ENCODE measurements at regions not wholly inside any gene's neighbourhood (a gene's known extent, or its start where the extent isn't known, plus 50 kb on each side); places are given as distances from the start of the nearest gene placed in this dataset.
"Not testable (repeated sequence)": the region's sequence is repeated elsewhere in the genome, so short reads cannot be mapped to it uniquely, and the experiment has no call there.

- H3K4me2 ChIP-seq: no peak overlapping the region
- no peak overlapping the region for H2AFZ ChIP-seq (ENCODE audit: low read depth)
- no peaks in the 10 kb centered on the region for H3F3A ChIP-seq (replicated peaks; ENCODE audit: insufficient read depth)
- no peak overlapping the region for H3K27ac ChIP-seq (ENCODE audit: low read depth in 2 of 2, low read length in 1 of 2)
- H3K9me2 ChIP-seq: no peaks in the 10 kb centered on the region
- peak; percentile 12 for DNase-seq
- TF ChIP-seq EP300 (IDR thresholded peaks at IDR 0.05; ENCODE audit: borderline replicate concordance in 1 of 2, low read depth in 1 of 2, low read length in 1 of 2) (no peak), ELF1 (IDR thresholded peaks at IDR 0.05) (no peak), SIN3A (IDR thresholded peaks at IDR 0.05; ENCODE audit: borderline replicate concordance, low read depth, low read length) (no peak), GABPA (IDR thresholded peaks at IDR 0.05; ENCODE audit: low read depth) (no peak), MXI1 (IDR thresholded peaks at IDR 0.05; ENCODE audit: low read depth, low read length) (no peak), NFIC (IDR thresholded peaks at IDR 0.05; ENCODE audit: borderline replicate concordance) (no peak), NRF1 (IDR thresholded peaks at IDR 0.05; ENCODE audit: low read depth, low read length) (no peak), JUND (IDR thresholded peaks at IDR 0.05) (no peak), SMC3 (IDR thresholded peaks at IDR 0.05; ENCODE audit: low read depth, low read length) (no peak)
- TF ChIP-seq, protein P1, sequence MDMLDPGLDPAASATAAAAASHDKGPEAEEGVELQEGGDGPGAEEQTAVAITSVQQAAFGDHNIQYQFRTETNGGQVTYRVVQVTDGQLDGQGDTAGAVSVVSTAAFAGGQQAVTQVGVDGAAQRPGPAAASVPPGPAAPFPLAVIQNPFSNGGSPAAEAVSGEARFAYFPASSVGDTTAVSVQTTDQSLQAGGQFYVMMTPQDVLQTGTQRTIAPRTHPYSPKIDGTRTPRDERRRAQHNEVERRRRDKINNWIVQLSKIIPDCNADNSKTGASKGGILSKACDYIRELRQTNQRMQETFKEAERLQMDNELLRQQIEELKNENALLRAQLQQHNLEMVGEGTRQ (IDR thresholded peaks at IDR 0.05; ENCODE audit: borderline replicate concordance, low read depth, low read length): no peak
- TF ChIP-seq, protein P2, sequence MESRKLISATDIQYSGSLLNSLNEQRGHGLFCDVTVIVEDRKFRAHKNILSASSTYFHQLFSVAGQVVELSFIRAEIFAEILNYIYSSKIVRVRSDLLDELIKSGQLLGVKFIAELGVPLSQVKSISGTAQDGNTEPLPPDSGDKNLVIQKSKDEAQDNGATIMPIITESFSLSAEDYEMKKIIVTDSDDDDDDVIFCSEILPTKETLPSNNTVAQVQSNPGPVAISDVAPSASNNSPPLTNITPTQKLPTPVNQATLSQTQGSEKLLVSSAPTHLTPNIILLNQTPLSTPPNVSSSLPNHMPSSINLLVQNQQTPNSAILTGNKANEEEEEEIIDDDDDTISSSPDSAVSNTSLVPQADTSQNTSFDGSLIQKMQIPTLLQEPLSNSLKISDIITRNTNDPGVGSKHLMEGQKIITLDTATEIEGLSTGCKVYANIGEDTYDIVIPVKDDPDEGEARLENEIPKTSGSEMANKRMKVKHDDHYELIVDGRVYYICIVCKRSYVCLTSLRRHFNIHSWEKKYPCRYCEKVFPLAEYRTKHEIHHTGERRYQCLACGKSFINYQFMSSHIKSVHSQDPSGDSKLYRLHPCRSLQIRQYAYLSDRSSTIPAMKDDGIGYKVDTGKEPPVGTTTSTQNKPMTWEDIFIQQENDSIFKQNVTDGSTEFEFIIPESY (IDR thresholded peaks at IDR 0.05; ENCODE audit: borderline replicate concordance, low read depth): no peak
- ChIA-PET POLR2A (no interaction called here), CTCF (interaction anchor here (1.6 kb wide), 1 partner anchor 11 kb away, joined by 6 read pairs; no protein-coding TSS in a partner anchor)
- no peaks in the 10 kb centered on the region for H4K20me1 ChIP-seq (ENCODE audit: insufficient read depth)
- H3K9ac ChIP-seq: no peak overlapping the region
- H3K4me1 ChIP-seq (ENCODE audit: control insufficient read depth in 1 of 2, insufficient read depth in 2 of 2, low read depth in 1 of 2, low read length in 1 of 2): no peaks in the 10 kb centered on the region
- H3K79me2 ChIP-seq (ENCODE audit: insufficient read depth): no peaks in the 10 kb centered on the region
- H3K4me3 ChIP-seq (ENCODE audit: low read depth in 2 of 2, low read length in 1 of 2): no peak overlapping the region
- no peaks in the 10 kb centered on the region for H3K36me3 ChIP-seq (replicated peaks in 1 of 2; ENCODE audit: control insufficient read depth in 1 of 2, insufficient read depth in 2 of 2, low read length in 1 of 2)
- no peaks in the 10 kb centered on the region for H3K27me3 ChIP-seq (ENCODE audit: insufficient read depth)
- no peaks in the 10 kb centered on the region for H3K9me3 ChIP-seq
Observed at GRCh38 chr14:49249022-49249421, 337.2 kb downstream of the RPS29 start.

- H3F3A ChIP-seq (replicated peaks; ENCODE audit: insufficient read depth); H2AFZ ChIP-seq (ENCODE audit: low read depth); H3K9me3 ChIP-seq; POLR2A ChIA-PET; CTCF ChIA-PET; H3K9ac ChIP-seq; H3K4me2 ChIP-seq; H3K36me3 ChIP-seq (replicated peaks in 1 of 2; ENCODE audit: control insufficient read depth in 1 of 2, insufficient read depth in 2 of 2, low read length in 1 of 2); H3K4me3 ChIP-seq (ENCODE audit: low read depth in 2 of 2, low read length in 1 of 2); H3K27me3 ChIP-seq (ENCODE audit: insufficient read depth); H3K79me2 ChIP-seq (ENCODE audit: insufficient read depth); H3K4me1 ChIP-seq (ENCODE audit: control insufficient read depth in 1 of 2, insufficient read depth in 2 of 2, low read depth in 1 of 2, low read length in 1 of 2); H4K20me1 ChIP-seq (ENCODE audit: insufficient read depth); H3K9me2 ChIP-seq; H3K27ac ChIP-seq (ENCODE audit: low read depth in 2 of 2, low read length in 1 of 2); DNase-seq: not testable (repeated sequence)
- WGBS (ENCODE audit: low lambda C conversion rate): 13% methylated on average over 4 of the region's 5 CpGs
Observed at GRCh38 chr14:49243777-49244176, 342.4 kb downstream of the RPS29 start.

- TF ChIP-seq GATA2 (CRISPR knock-in tag; IDR thresholded peaks at IDR 0.05) (no peak), POLR2AphosphoS5 (IDR thresholded peaks at IDR 0.05; ENCODE audit: low read depth, low read length) (no peak), MXI1 (IDR thresholded peaks at IDR 0.05; ENCODE audit: low read depth, low read length) (no peak), RXRA (IDR thresholded peaks at IDR 0.05; ENCODE audit: borderline replicate concordance, low read depth) (no peak), EP300 (IDR thresholded peaks at IDR 0.05; ENCODE audit: borderline replicate concordance in 1 of 2, low read depth in 1 of 2, low read length in 1 of 2) (no peak), CHD2 (IDR thresholded peaks at IDR 0.05; ENCODE audit: low read length, partially characterized antibody) (no peak), MAX (IDR thresholded peaks at IDR 0.05; ENCODE audit: low read depth) (no peak), FOSL2 (IDR thresholded peaks at IDR 0.05; ENCODE audit: borderline replicate concordance, low read depth) (no peak), RAD21 (IDR thresholded peaks at IDR 0.05; ENCODE audit: low read length) (no peak)
- TF ChIP-seq, protein P3, sequence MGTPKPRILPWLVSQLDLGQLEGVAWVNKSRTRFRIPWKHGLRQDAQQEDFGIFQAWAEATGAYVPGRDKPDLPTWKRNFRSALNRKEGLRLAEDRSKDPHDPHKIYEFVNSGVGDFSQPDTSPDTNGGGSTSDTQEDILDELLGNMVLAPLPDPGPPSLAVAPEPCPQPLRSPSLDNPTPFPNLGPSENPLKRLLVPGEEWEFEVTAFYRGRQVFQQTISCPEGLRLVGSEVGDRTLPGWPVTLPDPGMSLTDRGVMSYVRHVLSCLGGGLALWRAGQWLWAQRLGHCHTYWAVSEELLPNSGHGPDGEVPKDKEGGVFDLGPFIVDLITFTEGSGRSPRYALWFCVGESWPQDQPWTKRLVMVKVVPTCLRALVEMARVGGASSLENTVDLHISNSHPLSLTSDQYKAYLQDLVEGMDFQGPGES (IDR thresholded peaks at IDR 0.05; ENCODE audit: low read depth, low read length): no peak
- no peak for DNase-seq
- Histone ChIP-seq H3K27me3 (ENCODE audit: insufficient read depth) (no peaks in the 10 kb centered on the region), H3K4me2 (no peak overlapping the region), H3K9ac (no peak overlapping the region), H3K9me3 (no peaks in the 10 kb centered on the region), H3K4me3 (ENCODE audit: low read depth in 2 of 2, low read length in 1 of 2) (no peak overlapping the region), H3K79me2 (ENCODE audit: insufficient read depth) (no peaks in the 10 kb centered on the region), H3K9me2 (no peaks in the 10 kb centered on the region), H3F3A (replicated peaks; ENCODE audit: insufficient read depth) (no peaks in the 10 kb centered on the region), H3K4me1 (ENCODE audit: control insufficient read depth in 1 of 2, insufficient read depth in 2 of 2, low read depth in 1 of 2, low read length in 1 of 2) (no peaks in the 10 kb centered on the region), H3K27ac (ENCODE audit: low read depth in 2 of 2, low read length in 1 of 2) (no peak overlapping the region), H4K20me1 (ENCODE audit: insufficient read depth) (no peaks in the 10 kb centered on the region), H2AFZ (ENCODE audit: low read depth) (no peak overlapping the region), H3K36me3 (replicated peaks in 1 of 2; ENCODE audit: control insufficient read depth in 1 of 2, insufficient read depth in 2 of 2, low read length in 1 of 2) (no peaks in the 10 kb centered on the region)
- ChIA-PET CTCF (no interaction called here), POLR2A (no interaction called here)
- 5% methylated on average over 4 of the region's 4 CpGs for WGBS (ENCODE audit: low lambda C conversion rate)
Observed at GRCh38 chr14:49240383-49240782, 345.8 kb downstream of the RPS29 start.

Measured in SK-N-SH (cell line).